H1 (cell line): ENCODE measurements at regions not wholly inside any gene's neighbourhood (a gene's known extent, or its start where the extent isn't known, plus 50 kb on each side); places are given as distances from the start of the nearest gene placed in this dataset.

Experiments
- ATF3 ChIP-seq: IDR thresholded peaks from 2 replicates; pipeline ENCODE4 v1.6.1; 2011; ENCODE audit warnings: low read depth, mild to moderate bottlenecking, low read length; ENCODE audit not compliant: insufficient read depth
- CHD2 ChIP-seq: IDR thresholded peaks from 2 replicates; pipeline ENCODE4 v1.6.1; 2012; ENCODE audit warnings: low read length, improper control_type of control experiment
- CHD7 ChIP-seq: fragments of 300-600 bp; sonication (generic); IDR thresholded peaks from 2 replicates; pipeline ENCODE4 v1.7.1; 2012; ENCODE audit warnings: low read length, moderate library complexity, mild to moderate bottlenecking, inconsistent platforms; ENCODE audit not compliant: insufficient replicate concordance
- HDAC2 ChIP-seq, 2 experiments: fragments of 300-600 bp in 1 of 2; sonication (generic) in 1 of 2; IDR thresholded peaks; 2 replicates each; pipeline ENCODE4 v1.6.1; 2011 to 2012; ENCODE audit warnings: low read depth in 2 of 2, low read length in 2 of 2, mild to moderate bottlenecking in 2 of 2, moderate library complexity in 2 of 2, borderline replicate concordance in 1 of 2, inconsistent platforms in 1 of 2
- JUND ChIP-seq: IDR thresholded peaks from 2 replicates; pipeline ENCODE4 v1.6.1; 2011; ENCODE audit warnings: mild to moderate bottlenecking, improper control_type of control experiment, low read length
- RBBP5 ChIP-seq: IDR thresholded peaks from 2 replicates; pipeline ENCODE4 v1.7.1; 2012; ENCODE audit warnings: low read depth, mild to moderate bottlenecking, inconsistent platforms, low read length, moderate library complexity, borderline replicate concordance
- SAP30 ChIP-seq: fragments of 300-600 bp; sonication (generic); IDR thresholded peaks from 2 replicates; pipeline ENCODE4 v1.7.1; 2012; ENCODE audit warnings: low read length, moderate library complexity, mild to moderate bottlenecking, inconsistent platforms; ENCODE audit not compliant: insufficient read depth, insufficient replicate concordance
- SIX5 ChIP-seq: IDR thresholded peaks from 2 replicates; pipeline ENCODE4 v1.6.1; 2011; ENCODE audit warnings: mild to moderate bottlenecking, low read depth, low read length
- TEAD4 ChIP-seq: IDR thresholded peaks from 2 replicates; pipeline ENCODE4 v1.6.1; 2012; ENCODE audit warnings: low read depth, low read length, inconsistent platforms, mixed read lengths

- peak; percentile 75 for TF ChIP-seq RBBP5
- no peak for TF ChIP-seq CHD2
- TF ChIP-seq HDAC2 (IDR thresholded peaks at IDR 0.05; ENCODE audit: borderline replicate concordance in 1 of 2, low read depth in 2 of 2, low read length in 2 of 2) = no peak
- no peak for TF ChIP-seq SAP30
- TF ChIP-seq ATF3 = no peak
- no peak for TF ChIP-seq JUND
- TF ChIP-seq TEAD4 = peak; percentile 69
- TF ChIP-seq SIX5 = no peak
- no peak for TF ChIP-seq CHD7
These were observed 191.3 kb downstream of the OR2B2 start (continued) for GRCh38 chr6:27720607-27721580.
